ENCODE measurements at regions not wholly inside any gene's neighbourhood (a gene's known extent, or its start where the extent isn't known, plus 50 kb on each side); places are given as distances from the start of the nearest gene placed in this dataset.

- DNase-seq = no peak
Measured at GRCh38 chr6:10303608-10304506, 111.0 kb downstream of the TFAP2A start.

DNA sequence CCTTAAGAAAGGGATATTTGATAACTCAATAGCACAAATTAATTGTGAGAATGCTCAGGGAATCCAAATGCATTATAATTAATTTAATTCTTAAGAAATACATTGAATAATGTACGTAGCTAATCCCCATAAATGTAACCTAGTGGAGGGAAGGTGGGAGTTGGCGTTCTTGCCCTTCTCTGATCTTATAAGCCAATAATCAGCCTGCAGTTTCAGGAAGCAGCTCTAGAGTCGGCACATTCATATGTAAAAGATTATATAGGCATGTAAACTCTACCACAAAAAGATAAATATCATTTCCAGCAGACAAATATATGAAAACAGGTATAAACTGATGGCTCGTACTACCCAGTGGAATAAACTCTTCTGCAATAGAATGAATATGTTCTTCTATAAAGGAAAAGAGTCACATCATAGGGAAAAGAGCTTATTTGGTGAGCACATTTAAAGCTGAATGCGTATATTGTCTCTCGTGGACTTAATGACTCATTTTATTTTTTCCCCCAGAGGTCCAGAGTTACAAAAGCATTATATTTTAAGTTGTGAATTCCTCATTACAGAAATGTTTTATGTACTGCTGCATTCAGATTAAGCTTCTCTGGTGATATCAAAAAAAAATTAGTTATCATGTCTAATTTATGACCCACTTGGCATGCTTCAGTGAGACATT, 112.2 kb downstream of the TFAP2A start:
- DNase-seq = no peak

DNA sequence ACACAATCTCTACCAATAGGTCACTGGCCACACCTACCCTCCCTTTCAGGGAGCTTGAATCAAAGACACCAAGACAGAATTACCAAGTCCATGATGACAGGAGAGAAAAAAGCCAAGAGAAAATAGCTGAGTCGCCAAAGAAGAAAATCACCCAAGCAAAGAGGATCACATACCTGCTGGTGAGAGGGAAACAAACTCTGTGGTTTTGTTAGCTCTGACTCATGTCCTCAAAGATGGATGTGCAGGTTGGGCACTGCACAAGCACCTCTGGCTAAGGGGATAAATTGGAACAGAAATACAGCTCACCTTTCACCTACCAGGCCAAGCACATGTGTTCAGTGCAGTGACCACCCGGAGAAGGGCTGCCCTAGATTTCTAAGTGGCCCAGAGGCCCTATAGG, 114.8 kb downstream of the TFAP2A start:
- no peak for DNase-seq

DNA sequence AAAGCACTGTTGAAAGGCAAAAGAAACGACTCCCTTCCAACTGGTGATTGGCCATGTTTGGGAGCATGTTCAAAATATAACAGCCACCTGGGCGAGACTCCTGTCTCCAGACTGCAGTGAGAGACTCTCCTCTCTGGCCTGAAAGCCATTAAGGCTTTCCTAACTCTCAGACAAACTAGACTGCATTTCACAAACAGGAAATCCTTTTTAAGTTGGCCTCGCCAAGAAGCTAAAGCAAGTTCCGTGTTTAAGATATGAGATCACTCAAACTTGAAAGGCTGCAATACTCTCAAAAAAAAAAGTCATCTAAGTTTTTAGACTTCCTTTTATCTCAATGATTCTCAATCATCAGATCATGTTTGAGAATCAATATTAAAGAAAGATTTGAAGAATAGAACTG, 117.0 kb downstream of the TFAP2A start:
- no peak for DNase-seq

GRCh38 chr6:10278746-10279145, 136.1 kb downstream of the TFAP2A start:
- DNase-seq = no peak

- no peak for DNase-seq
Measured at GRCh38 chr6:10276660-10277287, 138.1 kb downstream of the TFAP2A start.

GRCh38 chr6:10276106-10276505, 138.8 kb downstream of the TFAP2A start:
- no peak for DNase-seq

DNA sequence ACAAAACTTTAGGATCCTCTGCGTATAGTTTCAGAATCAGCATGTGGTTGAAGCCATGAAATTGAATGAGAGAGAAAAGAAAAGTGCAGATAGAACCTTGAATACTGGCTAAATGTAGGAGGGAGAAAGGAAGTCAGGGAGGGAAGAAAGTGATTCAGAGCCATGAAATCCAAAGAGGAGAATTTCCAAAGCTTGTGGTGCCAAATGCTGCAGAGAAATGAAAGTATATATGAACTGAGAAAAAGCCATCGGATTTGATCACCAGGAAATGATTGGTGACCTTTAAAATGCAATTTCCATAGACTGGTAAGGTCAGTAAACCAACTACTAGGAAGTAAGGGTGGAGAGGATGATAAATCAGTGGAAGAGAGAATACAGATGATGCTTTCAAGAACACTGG, 142.3 kb downstream of the TFAP2A start:
- no peak for DNase-seq

- DNase-seq = no peak
Measured at GRCh38 chr6:10271982-10272381, 142.9 kb downstream of the TFAP2A start.

- no peak for DNase-seq
Measured at GRCh38 chr6:10269814-10270472, 144.9 kb downstream of the TFAP2A start.

GRCh38 chr6:10268611-10269310, 146.1 kb downstream of the TFAP2A start:
- DNase-seq = no peak

GRCh38 chr6:10268111-10268510, 146.8 kb downstream of the TFAP2A start:
- no peak for DNase-seq

DNA sequence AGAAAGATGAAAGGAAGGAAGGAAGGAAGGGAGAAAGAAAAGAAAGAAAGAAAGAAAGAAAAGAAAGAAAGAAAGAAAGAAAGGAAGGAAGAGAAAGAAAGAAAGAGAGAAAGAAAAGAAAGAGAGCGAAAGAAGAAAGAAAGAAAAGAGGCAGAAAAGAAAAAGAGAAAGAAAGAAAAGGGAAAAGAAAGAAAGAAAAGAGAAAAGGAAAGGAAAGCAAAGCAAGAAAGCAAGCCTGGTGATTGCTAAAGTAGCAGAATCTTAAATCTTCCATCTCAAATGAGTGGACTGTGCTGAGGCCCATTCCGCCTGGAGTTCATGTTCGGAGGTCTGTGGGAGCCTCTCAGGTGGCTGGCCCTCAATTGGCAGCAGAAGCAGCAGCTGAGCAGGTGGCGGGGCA, 148.4 kb downstream of the TFAP2A start:
- no peak for DNase-seq

DNA sequence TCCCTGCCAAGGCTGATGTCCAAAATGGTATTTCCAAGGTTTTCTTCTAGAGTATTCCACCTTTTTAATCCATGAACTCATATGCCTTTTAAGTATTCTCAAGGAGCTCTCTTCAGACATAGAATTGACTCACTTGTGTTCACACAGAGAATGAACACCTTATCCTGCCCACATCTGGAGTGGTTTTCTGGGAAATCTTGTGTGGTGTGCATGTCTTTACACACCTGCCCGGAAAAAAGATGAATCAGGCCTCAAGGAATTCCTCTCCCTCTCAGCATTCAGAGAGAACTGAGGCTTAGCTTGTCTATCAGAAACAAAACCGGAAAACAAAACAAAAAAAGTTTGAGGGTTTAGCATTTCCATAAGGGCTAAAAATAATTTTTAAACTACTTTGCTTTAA, 148.8 kb downstream of the TFAP2A start:
- DNase-seq = no peak

DNA sequence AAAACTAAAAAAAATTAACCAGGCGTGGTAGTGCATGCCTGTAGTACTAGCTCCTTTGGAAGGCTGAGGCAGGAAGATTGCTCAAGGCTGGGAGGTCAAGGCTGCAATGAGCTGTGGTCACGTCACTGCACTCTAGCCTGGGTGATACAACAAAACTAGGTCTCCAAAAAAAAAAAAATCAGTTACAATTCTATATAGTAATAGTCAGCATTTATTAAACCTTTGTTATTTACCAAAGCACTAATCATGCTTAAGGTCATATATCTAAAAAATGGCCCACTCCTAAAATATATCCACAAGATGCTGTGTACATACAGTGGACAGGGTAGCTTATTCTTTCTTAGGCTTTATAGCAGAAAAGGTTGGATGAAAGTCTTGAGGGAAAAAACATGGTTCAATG, 152.4 kb downstream of the TFAP2A start:
- DNase-seq = no peak

- DNase-seq = no peak
Measured at GRCh38 chr6:10259671-10260070, 155.2 kb downstream of the TFAP2A start.

GRCh38 chr6:10258341-10258740, 156.5 kb downstream of the TFAP2A start:
- DNase-seq = no peak

DNA sequence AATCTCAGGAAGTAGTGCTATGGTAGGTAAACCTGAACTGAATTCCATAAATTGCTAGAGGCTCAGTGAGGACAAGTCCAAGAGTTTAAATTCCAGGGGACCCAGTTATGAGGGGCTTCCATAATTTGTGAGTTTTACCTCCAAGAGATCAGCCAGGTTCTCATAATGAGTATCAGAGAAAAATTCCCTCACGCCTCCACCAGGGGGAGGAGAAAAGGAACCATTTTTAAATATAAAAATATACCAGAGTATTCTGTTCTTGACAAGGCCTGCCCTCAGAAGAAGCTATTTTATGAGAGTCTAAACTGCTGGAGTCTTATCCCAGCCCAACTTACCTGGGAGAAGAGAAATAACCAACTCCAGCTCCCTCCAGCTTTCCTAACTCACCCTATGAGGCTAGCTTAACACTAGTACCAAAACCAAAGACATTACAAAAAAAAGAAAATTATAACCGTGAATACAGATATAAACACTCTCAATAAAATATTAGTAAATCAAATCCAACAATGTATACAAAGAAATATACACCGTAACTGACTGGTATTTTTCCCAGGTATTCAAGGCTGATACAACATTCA, 158.7 kb downstream of the TFAP2A start:
- DNase-seq = no peak

DNA sequence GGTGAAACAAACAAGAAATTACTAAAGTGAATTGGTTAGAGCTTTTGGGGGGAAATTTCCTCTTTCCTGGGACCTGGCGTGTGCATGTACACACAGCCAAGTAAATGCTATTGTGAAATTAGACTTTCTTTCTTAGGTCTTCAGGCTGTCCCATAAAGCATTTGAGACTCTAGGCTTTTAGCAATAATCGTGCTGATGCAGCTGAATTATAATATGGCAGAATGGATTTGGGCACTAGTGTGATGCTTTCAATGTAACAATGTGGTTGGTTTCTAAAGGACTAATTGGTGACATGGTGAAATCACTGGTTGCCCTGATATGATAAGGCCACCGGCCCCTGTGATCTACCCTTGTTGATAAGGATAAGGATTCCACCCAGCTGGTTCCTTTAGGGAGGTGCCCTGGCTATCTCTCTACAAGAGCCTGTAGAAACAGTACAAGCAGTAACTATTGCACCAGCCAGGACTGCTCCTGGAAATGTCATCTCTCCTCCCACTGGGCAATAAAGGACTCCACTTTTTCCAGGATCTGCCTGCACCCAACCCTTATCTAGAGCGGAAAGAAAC, 164.1 kb downstream of the TFAP2A start:
- no peak for DNase-seq

- no peak for DNase-seq
Measured at GRCh38 chr6:10248378-10248843, 166.5 kb downstream of the TFAP2A start.

DNA sequence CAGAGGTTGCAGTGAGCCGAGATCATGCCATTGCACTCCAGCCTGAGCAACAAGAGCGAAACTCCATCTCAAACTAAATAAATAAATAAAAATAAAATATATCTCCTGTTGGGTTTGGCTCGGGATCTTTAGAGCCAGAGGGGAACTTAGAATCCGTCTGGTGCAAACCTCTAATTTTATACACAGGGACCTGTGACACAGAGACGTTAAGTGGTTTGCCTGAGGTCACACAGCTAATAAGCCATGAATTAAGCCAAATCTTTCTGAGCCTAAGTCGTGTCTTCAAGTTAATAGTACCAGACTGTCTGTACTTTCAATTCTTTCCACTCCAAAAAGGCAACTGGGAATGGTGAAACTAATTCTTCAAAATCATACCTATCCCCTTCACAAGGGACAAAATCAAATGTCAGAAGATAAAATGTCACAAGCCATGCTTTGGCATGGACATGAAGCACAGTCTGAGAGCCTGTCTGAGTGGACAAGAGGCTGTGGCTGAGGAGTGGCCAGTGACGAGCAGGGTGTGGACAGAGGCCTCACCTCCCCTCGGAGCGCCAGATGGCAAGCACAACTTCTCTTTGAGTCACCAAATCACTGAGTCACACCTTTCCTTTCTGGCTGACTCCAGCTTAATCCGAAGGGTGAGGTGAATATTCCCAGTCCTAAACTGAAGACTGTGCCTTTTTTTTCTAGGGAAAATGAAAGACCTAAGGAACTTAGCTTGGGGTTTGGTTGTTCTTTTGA, 177.4 kb downstream of the TFAP2A start:
- DNase-seq = no peak
